MCF 10A (cell line): ENCODE measurements at regions not wholly inside any gene's neighbourhood (a gene's known extent, or its start where the extent isn't known, plus 50 kb on each side); places are given as distances from the start of the nearest gene placed in this dataset.

Experiments used
- BruUV-seq: library from RNA; stranded (reverse); fragments of 400-500 nt; replicated peaks from 2 replicates; lab custom pipeline; 2021; lab: Mats Ljungman, UMichigan
- CTCF ChIA-PET: fragments of 300-600 bp; sonication (Branson Sonifier 250); formaldehyde crosslinking; extraction: SDS; loops from one replicate; lab custom pipeline; 2021; ENCODE audit warnings: antibody characterized with exemption, inconsistent platforms; lab: Yijun Ruan, JAX
- POLR2A ChIA-PET: fragments of 300-600, 350-650 bp; sonication (Branson Sonifier 250); formaldehyde crosslinking; extraction: SDS; loops from one replicate; lab custom pipeline; 2020; ENCODE audit warnings: antibody characterized with exemption, inconsistent platforms; lab: Yijun Ruan, JAX
- DNase-seq: peaks from one replicate; pipeline ENCODE4 v3.0.0-alpha.2; 2018; ENCODE audit not compliant: unreplicated experiment
- H3K27ac Mint-ChIP-seq: one replicate; pipeline ENCODE4 v1.8.0; 2022; ENCODE audit warnings: mild to moderate bottlenecking, low read depth, mixed read lengths; ENCODE audit not compliant: unreplicated experiment
- H3K27me3 Mint-ChIP-seq: one replicate; pipeline ENCODE4 v1.8.0; 2022; ENCODE audit warnings: mixed read lengths; ENCODE audit not compliant: insufficient read depth, unreplicated experiment
- H3K36me3 Mint-ChIP-seq: one replicate; pipeline ENCODE4 v1.8.0; 2022; ENCODE audit warnings: mild to moderate bottlenecking, moderate library complexity, mixed read lengths; ENCODE audit not compliant: insufficient read depth, unreplicated experiment
- H3K4me1 Mint-ChIP-seq: one replicate; pipeline ENCODE4 v1.8.0; 2022; ENCODE audit warnings: mixed read lengths; ENCODE audit not compliant: insufficient read depth, unreplicated experiment
- H3K4me3 Mint-ChIP-seq: one replicate; pipeline ENCODE4 v1.8.0; 2022; ENCODE audit warnings: mild to moderate bottlenecking, moderate library complexity, mixed read lengths; ENCODE audit not compliant: unreplicated experiment
- H3K9me3 Mint-ChIP-seq: one replicate; pipeline ENCODE4 v1.8.0; 2022; ENCODE audit warnings: mixed read lengths; ENCODE audit not compliant: unreplicated experiment
- intact Hi-C: fragments of 100-400 bp; cut with micrococcal nuclease; formaldehyde crosslinking; loops from 2 replicates; pipeline ENCODE4 v1.14.1; 2022
- TF ChIP-seq, protein P1 (sequence below): fragments of 200-600 bp; IDR thresholded peaks from one replicate; pipeline ENCODE4 v1.8.0; 2022; ENCODE audit warnings: antibody characterized with exemption, mild to moderate bottlenecking; ENCODE audit not compliant: unreplicated experiment

- ChIA-PET POLR2A (no interaction called here), CTCF (interaction anchor here (0.7 to 2.7 kb wide), 6 partner anchors 8 to 586 kb away, joined by 3 to 20 read pairs (median 4); no protein-coding TSS in a partner anchor)
- TF ChIP-seq, protein P1, sequence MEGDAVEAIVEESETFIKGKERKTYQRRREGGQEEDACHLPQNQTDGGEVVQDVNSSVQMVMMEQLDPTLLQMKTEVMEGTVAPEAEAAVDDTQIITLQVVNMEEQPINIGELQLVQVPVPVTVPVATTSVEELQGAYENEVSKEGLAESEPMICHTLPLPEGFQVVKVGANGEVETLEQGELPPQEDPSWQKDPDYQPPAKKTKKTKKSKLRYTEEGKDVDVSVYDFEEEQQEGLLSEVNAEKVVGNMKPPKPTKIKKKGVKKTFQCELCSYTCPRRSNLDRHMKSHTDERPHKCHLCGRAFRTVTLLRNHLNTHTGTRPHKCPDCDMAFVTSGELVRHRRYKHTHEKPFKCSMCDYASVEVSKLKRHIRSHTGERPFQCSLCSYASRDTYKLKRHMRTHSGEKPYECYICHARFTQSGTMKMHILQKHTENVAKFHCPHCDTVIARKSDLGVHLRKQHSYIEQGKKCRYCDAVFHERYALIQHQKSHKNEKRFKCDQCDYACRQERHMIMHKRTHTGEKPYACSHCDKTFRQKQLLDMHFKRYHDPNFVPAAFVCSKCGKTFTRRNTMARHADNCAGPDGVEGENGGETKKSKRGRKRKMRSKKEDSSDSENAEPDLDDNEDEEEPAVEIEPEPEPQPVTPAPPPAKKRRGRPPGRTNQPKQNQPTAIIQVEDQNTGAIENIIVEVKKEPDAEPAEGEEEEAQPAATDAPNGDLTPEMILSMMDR: no peak
- peaks cover 67% of the 10 kb centered on the region for H3K27me3 Mint-ChIP-seq
- peak; percentile 70 for DNase-seq
- no peak overlapping the region for H3K27ac Mint-ChIP-seq
- peaks cover 6% of the 10 kb centered on the region for H3K4me1 Mint-ChIP-seq
- no peak overlapping the region for H3K4me3 Mint-ChIP-seq
- intact Hi-C loops: no loop called here
- H3K9me3 Mint-ChIP-seq: no peaks in the 10 kb centered on the region
- BruUV-seq: no TSS peak
- no peaks in the 10 kb centered on the region for H3K36me3 Mint-ChIP-seq
These were observed 77.4 kb downstream of the S1PR1 start for GRCh38 chr1:101314244-101314643.

GRCh38 chr1:101316256-101316655, 79.4 kb downstream of the S1PR1 start:
- POLR2A ChIA-PET: no interaction called here
- H3K27me3 Mint-ChIP-seq: peaks cover 67% of the 10 kb centered on the region

GRCh38 chr1:101316799-101317198, 80.0 kb downstream of the S1PR1 start:
- no peak overlapping the region for H3K4me3 Mint-ChIP-seq
- intact Hi-C loops: no loop called here

More at GRCh38 chr1:101316256-101316655, 79.4 kb downstream of the S1PR1 start:
- TF ChIP-seq, protein P1: no peak
- intact Hi-C loops: no loop called here
- DNase-seq: no peak
- Mint-ChIP-seq H3K9me3 (no peaks in the 10 kb centered on the region), H3K36me3 (no peaks in the 10 kb centered on the region), H3K4me3 (no peak overlapping the region), H3K4me1 (no peaks in the 10 kb centered on the region), H3K27ac (no peak overlapping the region)
- CTCF ChIA-PET: interaction anchor here (0.6 to 1.0 kb wide), 3 partner anchors 18 to 773 kb away, joined by 3 to 4 read pairs (median 3); no protein-coding TSS in a partner anchor
- no TSS peak for BruUV-seq

DNA sequence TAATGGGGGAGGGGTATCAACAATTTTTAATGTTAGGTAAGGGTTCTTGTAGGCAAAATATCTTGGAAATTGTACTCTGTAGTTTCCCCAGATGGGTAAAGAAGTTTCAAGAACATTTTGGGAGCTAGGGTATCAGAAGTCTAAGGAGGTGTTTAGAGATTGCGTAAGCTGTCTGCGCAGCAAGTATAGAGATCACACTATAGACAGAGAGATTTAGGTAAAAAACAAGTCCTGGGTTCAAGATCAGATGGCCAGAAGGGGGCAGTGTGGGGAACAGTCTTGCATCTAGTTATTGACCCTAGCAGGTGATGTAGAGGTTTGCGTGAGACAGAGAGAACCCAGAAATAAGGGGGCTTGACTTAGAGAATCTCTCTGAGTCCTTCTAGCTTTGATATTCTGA, 80.8 kb downstream of the S1PR1 start:
- Mint-ChIP-seq H3K9me3 (no peaks in the 10 kb centered on the region), H3K36me3 (no peaks in the 10 kb centered on the region), H3K27me3 (peaks cover 67% of the 10 kb centered on the region), H3K4me3 (no peak overlapping the region), H3K27ac (no peak overlapping the region), H3K4me1 (no peaks in the 10 kb centered on the region)
- DNase-seq: no peak
- intact Hi-C loops: no loop called here
- TF ChIP-seq, protein P1: no peak
- BruUV-seq: no TSS peak
- ChIA-PET CTCF (interaction anchor here (0.6 to 2.2 kb wide), 10 partner anchors 8 to 1709 kb away, joined by 3 to 6 read pairs (median 3); no protein-coding TSS in a partner anchor), POLR2A (no interaction called here)

More at GRCh38 chr1:101316799-101317198, 80.0 kb downstream of the S1PR1 start:
- BruUV-seq: no TSS peak
- TF ChIP-seq, protein P1: no peak
- DNase-seq: no peak
- Mint-ChIP-seq H3K9me3 (no peaks in the 10 kb centered on the region), H3K36me3 (no peaks in the 10 kb centered on the region), H3K27me3 (peaks cover 67% of the 10 kb centered on the region), H3K4me1 (no peaks in the 10 kb centered on the region), H3K27ac (no peak overlapping the region)
- ChIA-PET POLR2A (no interaction called here), CTCF (interaction anchor here (1.0 to 2.2 kb wide), 3 partner anchors 7 to 38 kb away, joined by 3 to 6 read pairs (median 3); no protein-coding TSS in a partner anchor)
